Neural cell (in vitro differentiated cells): ENCODE measurements at regions not wholly inside any gene's neighbourhood (a gene's known extent, or its start where the extent isn't known, plus 50 kb on each side); places are given as distances from the start of the nearest gene placed in this dataset.

Source experiments
- H2AFZ ChIP-seq: fragments of 200-600, 300-800 bp; sonication (generic), shearing (Covaris generic); 2 replicates; pipeline ENCODE4 v1.6.0; 2014; ENCODE audit warnings: low read depth, mild to moderate bottlenecking, antibody characterized with exemption, low read length, moderate library complexity
- H3F3A ChIP-seq: fragments of 200-600 bp; shearing (Covaris generic); 2 replicates; pipeline ENCODE4 v1.6.1; 2016; ENCODE audit warnings: mild to moderate bottlenecking, moderate library complexity, mixed read lengths, antibody characterized with exemption, low read length; ENCODE audit not compliant: insufficient read depth, poor library complexity, severe bottlenecking
- H3K27ac ChIP-seq: fragments of 200-600, 300-800 bp; sonication (generic), shearing (Covaris generic); 2 replicates; pipeline ENCODE4 v1.5.1; 2014; ENCODE audit warnings: mild to moderate bottlenecking, low read length, moderate library complexity
- H3K27me3 ChIP-seq: fragments of 300-800, 200-600 bp; sonication (generic), shearing (Covaris generic); 2 replicates; pipeline ENCODE4 v1.6.0; 2014; ENCODE audit warnings: mild to moderate bottlenecking, low read depth, low read length, moderate library complexity; ENCODE audit not compliant: insufficient read depth
- H3K36me3 ChIP-seq: fragments of 300-800, 200-600 bp; sonication (generic), shearing (Covaris generic); 2 replicates; pipeline ENCODE4 v1.5.1; 2014; ENCODE audit warnings: mild to moderate bottlenecking, antibody characterized with exemption, low read length, moderate library complexity; ENCODE audit not compliant: insufficient read depth
- H3K4me2 ChIP-seq: fragments of 300-800, 200-600 bp; sonication (generic), shearing (Covaris generic); 2 replicates; pipeline ENCODE4 v1.6.0; 2014; ENCODE audit warnings: mild to moderate bottlenecking, low read length
- H3K4me3 ChIP-seq: fragments of 300-800, 200-600 bp; sonication (generic), shearing (Covaris generic); 2 replicates; pipeline ENCODE4 v1.5.1; 2014; ENCODE audit warnings: mild to moderate bottlenecking, low read length, moderate library complexity
- H3K79me2 ChIP-seq: fragments of 200-600 bp; shearing (Covaris generic); replicated peaks from 2 replicates; pipeline ENCODE4 v1.6.0; 2014; ENCODE audit warnings: mild to moderate bottlenecking, low read length, moderate library complexity; ENCODE audit not compliant: insufficient read depth
- H3K9ac ChIP-seq: fragments of 300-800, 200-600 bp; sonication (generic), shearing (Covaris generic); 2 replicates; pipeline ENCODE4 v1.6.1; 2016; ENCODE audit warnings: mild to moderate bottlenecking, low read length, mixed read lengths
- H3K9me2 ChIP-seq: fragments of 200-600 bp; shearing (Covaris generic); 2 replicates; pipeline ENCODE4 v1.6.1; 2016; ENCODE audit warnings: mild to moderate bottlenecking, low read length, mixed read lengths; ENCODE audit not compliant: insufficient read depth
- H3K9me3 ChIP-seq: fragments of 200-600, 300-800 bp; sonication (generic), shearing (Covaris generic); 2 replicates; pipeline ENCODE4 v1.6.1; 2016; ENCODE audit warnings: mild to moderate bottlenecking, mixed run types, low read length, moderate library complexity, mixed read lengths
- H4K20me1 ChIP-seq: fragments of 200-600 bp; shearing (Covaris generic); 2 replicates; pipeline ENCODE4 v1.6.1; 2016; ENCODE audit warnings: mild to moderate bottlenecking, mixed run types; ENCODE audit not compliant: insufficient read depth
- CTCF ChIP-seq: fragments of 450-650 bp; IDR thresholded peaks from 2 replicates; pipeline ENCODE4 v1.5.1; 2014; ENCODE audit warnings: antibody characterized with exemption, mild to moderate bottlenecking, moderate library complexity; ENCODE audit not compliant: poor library complexity, severe bottlenecking
- EP300 ChIP-seq: fragments of 450-650 bp; conservative IDR thresholded peaks from 2 replicates; pipeline ENCODE4 v1.6.1; 2014; ENCODE audit warnings: antibody characterized with exemption, mild to moderate bottlenecking, moderate library complexity; ENCODE audit not compliant: poor library complexity, severe bottlenecking
- EZH2 ChIP-seq: fragments of 200-600, 300-800 bp; shearing (Covaris generic), sonication (generic); IDR thresholded peaks from 2 replicates; pipeline ENCODE4 v1.6.1; 2014; ENCODE audit warnings: antibody characterized with exemption, low read length, borderline replicate concordance, mild to moderate bottlenecking; ENCODE audit not compliant: insufficient read depth, poor library complexity, severe bottlenecking
- MXI1 ChIP-seq: fragments of 450-650 bp; conservative IDR thresholded peaks from 2 replicates; pipeline ENCODE4 v1.6.1; 2014; ENCODE audit warnings: antibody characterized with exemption, mild to moderate bottlenecking; ENCODE audit not compliant: poor library complexity, severe bottlenecking
- POLR2AphosphoS5 ChIP-seq: IDR thresholded peaks from 2 replicates; pipeline ENCODE4 v1.6.1; 2012
- RAD21 ChIP-seq: fragments of 450-650 bp; conservative IDR thresholded peaks from 2 replicates; pipeline ENCODE4 v1.6.1; 2014; ENCODE audit warnings: antibody characterized with exemption, mild to moderate bottlenecking, moderate library complexity
- REST ChIP-seq: IDR thresholded peaks from 2 replicates; pipeline ENCODE4 v1.6.1; 2012; ENCODE audit warnings: borderline replicate concordance
- SMC3 ChIP-seq: fragments of 450-650 bp; conservative IDR thresholded peaks from 2 replicates; pipeline ENCODE4 v1.6.1; 2014; ENCODE audit warnings: antibody characterized with exemption, mild to moderate bottlenecking, moderate library complexity; ENCODE audit not compliant: poor library complexity
- TAF1 ChIP-seq: IDR thresholded peaks from 2 replicates; pipeline ENCODE4 v1.6.1; 2012; ENCODE audit warnings: low read depth

GRCh38 chr6:40918040-40918651 lies 120.9 kb downstream of the UNC5CL start:
- H3K9me2 ChIP-seq: no peaks in the 10 kb centered on the region
- no peaks in the 10 kb centered on the region for H3K9me3 ChIP-seq
- H3F3A ChIP-seq: no peaks in the 10 kb centered on the region
- H3K9ac ChIP-seq: no peak overlapping the region
- no peaks in the 10 kb centered on the region for H3K79me2 ChIP-seq
- H2AFZ ChIP-seq: no peak overlapping the region
- no peaks in the 10 kb centered on the region for H3K36me3 ChIP-seq
- H3K27ac ChIP-seq: no peak overlapping the region
- no peak overlapping the region for H3K4me2 ChIP-seq
- H3K4me3 ChIP-seq: no peak overlapping the region
- H4K20me1 ChIP-seq: no peaks in the 10 kb centered on the region
- TF ChIP-seq CTCF (no peak), RAD21 (no peak), TAF1 (no peak), EP300 (no peak), SMC3 (no peak), POLR2AphosphoS5 (no peak), REST (no peak), EZH2 (no peak)
- H3K27me3 ChIP-seq: no peaks in the 10 kb centered on the region

GRCh38 chr6:40917603-40918002 lies 121.4 kb downstream of the UNC5CL start:
- no peak overlapping the region for H3K27ac ChIP-seq
- no peaks in the 10 kb centered on the region for H3K36me3 ChIP-seq
- TF ChIP-seq RAD21 (no peak), SMC3 (no peak), EZH2 (no peak), TAF1 (no peak), EP300 (no peak), MXI1 (no peak), REST (no peak), POLR2AphosphoS5 (no peak), CTCF (no peak)
- no peak overlapping the region for H3K9ac ChIP-seq
- H3K27me3 ChIP-seq: no peaks in the 10 kb centered on the region
- no peak overlapping the region for H3K4me3 ChIP-seq
- no peaks in the 10 kb centered on the region for H3F3A ChIP-seq
- no peaks in the 10 kb centered on the region for H3K9me2 ChIP-seq
- H3K4me2 ChIP-seq: no peak overlapping the region
- no peaks in the 10 kb centered on the region for H3K79me2 ChIP-seq
- no peaks in the 10 kb centered on the region for H3K9me3 ChIP-seq
- no peak overlapping the region for H2AFZ ChIP-seq
- H4K20me1 ChIP-seq: no peaks in the 10 kb centered on the region
